ENCODE measurements at regions not wholly inside any gene's neighbourhood (a gene's known extent, or its start where the extent isn't known, plus 50 kb on each side); places are given as distances from the start of the nearest gene placed in this dataset.

DNA sequence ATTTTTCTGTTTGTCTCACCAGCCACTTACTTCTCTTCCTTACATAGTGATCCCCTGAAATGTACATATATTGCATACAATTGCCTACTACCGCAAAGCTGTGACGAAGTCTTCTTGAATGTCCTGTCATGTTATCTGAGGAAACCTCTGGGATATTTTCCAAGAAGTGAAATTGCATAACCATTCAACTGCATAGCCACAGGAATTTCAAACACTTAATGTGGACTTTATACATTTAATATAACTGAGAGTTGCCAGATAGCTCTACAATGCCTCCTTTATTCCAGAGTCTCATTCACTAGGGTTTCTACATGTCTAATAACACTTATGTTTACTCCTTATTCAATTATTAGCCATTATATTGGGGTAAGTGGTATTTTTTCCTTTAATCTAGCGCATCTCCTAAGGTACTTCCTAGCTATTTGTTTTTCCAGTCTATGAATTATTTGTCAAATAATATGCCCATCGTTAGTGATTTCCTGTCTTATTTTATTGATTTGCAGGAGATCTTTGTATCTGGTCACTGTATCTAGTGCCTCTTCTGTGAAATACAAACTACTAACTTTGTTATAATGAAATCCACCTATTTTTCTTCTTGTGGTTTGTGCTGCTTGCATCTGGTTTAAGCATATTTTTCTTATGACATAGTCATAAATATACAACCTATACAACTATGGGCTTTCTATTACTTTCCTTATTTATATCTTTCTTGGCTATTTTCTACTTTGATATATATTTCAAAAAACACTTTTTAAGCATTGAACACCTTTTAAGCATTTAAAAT, 69.2 kb upstream of the GRID2 start:
- ATAC-seq (ENCODE audit: insufficient read depth, low read depth) = no peak
- no peak overlapping the region for H3K9ac ChIP-seq (ENCODE audit: low read depth, low read length)
- H4K20me1 ChIP-seq (ENCODE audit: insufficient read depth, low read length) = no peaks in the 10 kb centered on the region
- H3K4me2 ChIP-seq (ENCODE audit: insufficient read depth, low read length) = no peak overlapping the region
- H3K27ac ChIP-seq (ENCODE audit: low read length) = no peak overlapping the region
- H3K36me3 ChIP-seq (ENCODE audit: insufficient read depth, low read length) = no peaks in the 10 kb centered on the region
- H3K9me3 ChIP-seq (ENCODE audit: insufficient read depth, low read length, severe bottlenecking) = no peaks in the 10 kb centered on the region
- DNase-seq = no peak
- H3K27me3 ChIP-seq (ENCODE audit: insufficient read depth, low read length, poor library complexity) = no peaks in the 10 kb centered on the region
- no peaks in the 10 kb centered on the region for H3K79me2 ChIP-seq (ENCODE audit: insufficient read depth, low read length)
- H3K4me1 ChIP-seq (ENCODE audit: insufficient read depth, low read length) = no peaks in the 10 kb centered on the region
- H2AFZ ChIP-seq (ENCODE audit: low read depth, low read length) = no peak overlapping the region
- no peak overlapping the region for H3K4me3 ChIP-seq (ENCODE audit: low read depth in 1 of 2, low read length in 2 of 2)
- no peak for TF ChIP-seq EZH2 (IDR thresholded peaks at IDR 0.05; ENCODE audit: borderline replicate concordance, low read depth, low read length, severe bottlenecking)
- TF ChIP-seq, protein P1, sequence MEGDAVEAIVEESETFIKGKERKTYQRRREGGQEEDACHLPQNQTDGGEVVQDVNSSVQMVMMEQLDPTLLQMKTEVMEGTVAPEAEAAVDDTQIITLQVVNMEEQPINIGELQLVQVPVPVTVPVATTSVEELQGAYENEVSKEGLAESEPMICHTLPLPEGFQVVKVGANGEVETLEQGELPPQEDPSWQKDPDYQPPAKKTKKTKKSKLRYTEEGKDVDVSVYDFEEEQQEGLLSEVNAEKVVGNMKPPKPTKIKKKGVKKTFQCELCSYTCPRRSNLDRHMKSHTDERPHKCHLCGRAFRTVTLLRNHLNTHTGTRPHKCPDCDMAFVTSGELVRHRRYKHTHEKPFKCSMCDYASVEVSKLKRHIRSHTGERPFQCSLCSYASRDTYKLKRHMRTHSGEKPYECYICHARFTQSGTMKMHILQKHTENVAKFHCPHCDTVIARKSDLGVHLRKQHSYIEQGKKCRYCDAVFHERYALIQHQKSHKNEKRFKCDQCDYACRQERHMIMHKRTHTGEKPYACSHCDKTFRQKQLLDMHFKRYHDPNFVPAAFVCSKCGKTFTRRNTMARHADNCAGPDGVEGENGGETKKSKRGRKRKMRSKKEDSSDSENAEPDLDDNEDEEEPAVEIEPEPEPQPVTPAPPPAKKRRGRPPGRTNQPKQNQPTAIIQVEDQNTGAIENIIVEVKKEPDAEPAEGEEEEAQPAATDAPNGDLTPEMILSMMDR (IDR thresholded peaks at IDR 0.05; ENCODE audit: borderline replicate concordance, extremely low read depth, low read length, poor library complexity, severe bottlenecking) = no peak

DNA sequence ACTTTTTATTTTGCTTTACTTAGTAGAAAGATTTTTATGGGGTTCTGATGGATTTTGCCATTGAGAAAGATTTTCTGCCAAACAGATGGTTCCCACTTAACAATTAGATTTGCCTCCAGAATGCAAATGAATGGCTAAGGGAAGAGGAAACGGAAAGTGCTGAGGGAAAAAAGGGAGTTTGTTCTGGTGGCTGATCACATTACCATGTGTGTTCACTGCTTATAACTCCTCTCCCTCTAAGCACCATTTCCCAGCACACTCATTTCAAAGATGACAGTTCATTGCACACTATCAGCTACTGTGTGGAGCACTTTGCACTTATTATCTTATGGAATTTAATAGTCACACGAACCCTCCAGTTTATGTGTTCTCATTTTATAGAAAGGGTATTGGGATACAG, 68.0 kb upstream of the GRID2 start:
- Histone ChIP-seq H3K27me3 (ENCODE audit: insufficient read depth, low read length, poor library complexity) (no peaks in the 10 kb centered on the region), H3K4me3 (ENCODE audit: low read depth in 1 of 2, low read length in 2 of 2) (no peak overlapping the region), H2AFZ (ENCODE audit: low read depth, low read length) (no peak overlapping the region), H3K9ac (ENCODE audit: low read depth, low read length) (no peak overlapping the region), H4K20me1 (ENCODE audit: insufficient read depth, low read length) (no peaks in the 10 kb centered on the region), H3K4me1 (ENCODE audit: insufficient read depth, low read length) (no peaks in the 10 kb centered on the region), H3K79me2 (ENCODE audit: insufficient read depth, low read length) (no peaks in the 10 kb centered on the region), H3K9me3 (ENCODE audit: insufficient read depth, low read length, severe bottlenecking) (no peaks in the 10 kb centered on the region), H3K27ac (ENCODE audit: low read length) (no peak overlapping the region), H3K4me2 (ENCODE audit: insufficient read depth, low read length) (no peak overlapping the region), H3K36me3 (ENCODE audit: insufficient read depth, low read length) (no peaks in the 10 kb centered on the region)
- ATAC-seq (ENCODE audit: insufficient read depth, low read depth) (no peak), DNase-seq (no peak)
- TF ChIP-seq, protein P1 (IDR thresholded peaks at IDR 0.05; ENCODE audit: borderline replicate concordance, extremely low read depth, low read length, poor library complexity, severe bottlenecking) = no peak

DNA sequence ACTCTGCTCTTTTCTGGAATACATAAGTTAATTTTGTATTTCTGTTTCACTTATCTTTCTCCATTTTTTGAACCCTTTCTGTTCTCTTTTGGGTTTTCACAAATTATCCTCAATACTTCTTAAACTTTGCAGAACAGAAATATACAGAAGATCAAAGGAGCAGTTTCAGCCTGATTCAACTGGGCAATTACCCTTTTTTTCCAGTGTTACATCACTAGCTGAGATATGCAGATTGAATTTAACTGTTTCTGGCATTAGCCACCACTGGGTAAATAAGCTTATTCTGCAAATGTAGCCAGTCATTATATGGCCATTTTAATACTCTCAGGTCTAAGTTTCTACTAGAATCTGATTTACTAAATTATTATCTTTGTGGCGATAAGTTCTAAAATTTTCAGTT, 66.9 kb upstream of the GRID2 start:
- Histone ChIP-seq H3K9me3 (ENCODE audit: insufficient read depth, low read length, severe bottlenecking) (no peaks in the 10 kb centered on the region), H3K27ac (ENCODE audit: low read length) (no peak overlapping the region), H2AFZ (ENCODE audit: low read depth, low read length) (no peak overlapping the region), H3K36me3 (ENCODE audit: insufficient read depth, low read length) (no peaks in the 10 kb centered on the region), H4K20me1 (ENCODE audit: insufficient read depth, low read length) (no peaks in the 10 kb centered on the region), H3K4me1 (ENCODE audit: insufficient read depth, low read length) (no peaks in the 10 kb centered on the region), H3K4me2 (ENCODE audit: insufficient read depth, low read length) (no peak overlapping the region), H3K9ac (ENCODE audit: low read depth, low read length) (no peak overlapping the region), H3K27me3 (ENCODE audit: insufficient read depth, low read length, poor library complexity) (no peaks in the 10 kb centered on the region), H3K4me3 (ENCODE audit: low read depth in 1 of 2, low read length in 2 of 2) (no peak overlapping the region), H3K79me2 (ENCODE audit: insufficient read depth, low read length) (no peaks in the 10 kb centered on the region)
- ATAC-seq (ENCODE audit: insufficient read depth, low read depth) = no peak
- no peak for TF ChIP-seq EZH2 (IDR thresholded peaks at IDR 0.05; ENCODE audit: borderline replicate concordance, low read depth, low read length, severe bottlenecking)
- TF ChIP-seq, protein P1 (IDR thresholded peaks at IDR 0.05; ENCODE audit: borderline replicate concordance, extremely low read depth, low read length, poor library complexity, severe bottlenecking) = no peak
- no peak for DNase-seq
